ENCODE measurements at regions not wholly inside any gene's neighbourhood (a gene's known extent, or its start where the extent isn't known, plus 50 kb on each side); places are given as distances from the start of the nearest gene placed in this dataset.
"Not testable (repeated sequence)": the region's sequence is repeated elsewhere in the genome, so short reads cannot be mapped to it uniquely, and the experiment has no call there.

DNA sequence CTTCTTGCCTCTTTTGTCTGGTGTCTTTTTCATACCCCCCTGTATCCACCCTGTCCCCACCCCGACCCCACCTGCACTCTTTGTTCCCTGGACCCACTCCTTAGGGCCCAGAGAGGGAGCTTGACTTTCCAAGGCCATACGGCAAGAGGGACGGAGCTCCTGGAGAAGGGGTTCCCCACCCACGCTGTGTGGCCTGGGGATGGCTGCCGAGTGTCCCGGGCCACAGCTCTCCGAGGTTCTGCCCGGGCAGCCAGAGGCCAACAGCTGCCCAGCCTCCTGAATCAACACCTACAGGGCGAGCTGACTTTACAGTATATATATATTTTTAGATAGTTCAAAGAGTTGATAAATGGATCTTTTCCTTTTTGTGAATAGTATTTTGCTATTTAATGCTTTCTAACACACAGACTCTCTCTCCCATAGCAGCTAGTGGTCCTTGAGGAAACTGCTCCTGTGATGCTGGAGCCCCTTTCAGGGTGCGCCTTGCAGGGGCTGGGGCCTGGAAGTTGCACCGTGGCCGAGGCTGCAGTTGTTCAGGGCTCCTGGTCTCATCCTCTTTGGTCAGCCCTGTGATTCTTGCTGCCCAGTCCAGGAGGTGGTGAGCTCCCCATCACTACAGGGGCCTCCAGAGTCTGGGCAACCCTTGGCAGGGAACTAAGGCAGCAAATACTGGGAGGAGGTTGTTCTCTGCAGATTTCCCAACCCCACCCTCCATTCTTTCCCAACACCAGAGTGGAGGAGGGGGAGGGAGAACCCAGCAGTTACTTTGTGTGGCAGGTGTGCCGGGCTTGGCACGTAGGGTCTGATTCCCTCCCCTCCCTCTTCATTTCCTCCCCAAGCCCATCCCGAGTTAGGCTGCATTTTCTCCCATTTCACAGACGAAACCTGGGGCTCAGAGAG lies 321.6 kb downstream of the PTPRU start:
- TF ChIP-seq POU2F2 (IDR thresholded peaks at IDR 0.05; ENCODE audit: low read depth, low read length) (no peak), SPI1 (IDR thresholded peaks at IDR 0.05; ENCODE audit: low read depth, low read length) (no peak), PAX5 (IDR thresholded peaks at IDR 0.05; ENCODE audit: insufficient read depth, low read length, severe bottlenecking) (no peak)
- no peak for FAIRE-seq
- DNase-seq (ENCODE audit: insufficient read length, low spot score): no peak

GRCh38 chr1:29557066-29557465 lies 320.7 kb downstream of the PTPRU start:
- no peak for TF ChIP-seq PAX5 (IDR thresholded peaks at IDR 0.05; ENCODE audit: insufficient read depth, low read length, severe bottlenecking)
- no peak for TF ChIP-seq POLR2A (IDR thresholded peaks at IDR 0.05; ENCODE audit: low read depth, low read length)
- TF ChIP-seq TAF1 (IDR thresholded peaks at IDR 0.05; ENCODE audit: low read depth, low read length): no peak
- no peak for TF ChIP-seq POLR2AphosphoS5 (IDR thresholded peaks at IDR 0.05; ENCODE audit: low read depth, low read length)
- TF ChIP-seq POU2F2 (IDR thresholded peaks at IDR 0.05; ENCODE audit: low read depth, low read length): no peak
- TF ChIP-seq SPI1 (IDR thresholded peaks at IDR 0.05; ENCODE audit: low read depth, low read length): no peak
- FAIRE-seq (no peak), DNase-seq (ENCODE audit: insufficient read length, low spot score) (no peak)

DNA sequence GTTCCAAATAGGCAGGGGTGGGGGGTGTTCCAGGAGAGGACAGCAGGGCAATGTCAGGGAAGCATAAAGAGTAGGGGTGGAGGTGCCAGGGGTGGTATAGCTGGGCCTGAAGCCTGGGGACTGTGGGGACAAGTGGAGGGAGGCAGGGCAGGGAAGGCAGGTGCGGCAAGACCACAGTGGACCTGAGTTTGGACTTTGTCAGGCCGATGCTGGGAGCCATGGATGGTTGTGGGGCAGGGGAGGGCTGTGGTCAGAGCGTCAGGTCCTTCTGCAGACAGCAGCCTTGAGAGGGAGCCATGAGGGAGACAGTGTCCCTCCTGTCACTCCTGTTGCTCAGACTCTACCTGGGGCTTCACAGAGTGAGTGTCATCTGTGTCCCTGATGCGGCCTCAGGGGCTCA lies 320.3 kb downstream of the PTPRU start:
- no peak for FAIRE-seq
- no peak for TF ChIP-seq POU2F2 (IDR thresholded peaks at IDR 0.05; ENCODE audit: low read depth, low read length)
- no peak for TF ChIP-seq TAF1 (IDR thresholded peaks at IDR 0.05; ENCODE audit: low read depth, low read length)
- TF ChIP-seq PAX5 (IDR thresholded peaks at IDR 0.05; ENCODE audit: insufficient read depth, low read length, severe bottlenecking): no peak
- TF ChIP-seq POLR2AphosphoS5 (IDR thresholded peaks at IDR 0.05; ENCODE audit: low read depth, low read length): no peak
- no peak for TF ChIP-seq SPI1 (IDR thresholded peaks at IDR 0.05; ENCODE audit: low read depth, low read length)
- TF ChIP-seq POLR2A (IDR thresholded peaks at IDR 0.05; ENCODE audit: low read depth, low read length): no peak
- DNase-seq (ENCODE audit: insufficient read length, low spot score): no peak

GRCh38 chr1:29555043-29555620 lies 318.8 kb downstream of the PTPRU start:
- FAIRE-seq: no peak
- no peak for DNase-seq (ENCODE audit: insufficient read length, low spot score)
- TF ChIP-seq TAF1 (IDR thresholded peaks at IDR 0.05; ENCODE audit: low read depth, low read length): no peak
- no peak for TF ChIP-seq POLR2A (IDR thresholded peaks at IDR 0.05; ENCODE audit: low read depth, low read length)
- TF ChIP-seq SPI1 (IDR thresholded peaks at IDR 0.05; ENCODE audit: low read depth, low read length): no peak
- TF ChIP-seq PAX5 (IDR thresholded peaks at IDR 0.05; ENCODE audit: insufficient read depth, low read length, severe bottlenecking): no peak

DNA sequence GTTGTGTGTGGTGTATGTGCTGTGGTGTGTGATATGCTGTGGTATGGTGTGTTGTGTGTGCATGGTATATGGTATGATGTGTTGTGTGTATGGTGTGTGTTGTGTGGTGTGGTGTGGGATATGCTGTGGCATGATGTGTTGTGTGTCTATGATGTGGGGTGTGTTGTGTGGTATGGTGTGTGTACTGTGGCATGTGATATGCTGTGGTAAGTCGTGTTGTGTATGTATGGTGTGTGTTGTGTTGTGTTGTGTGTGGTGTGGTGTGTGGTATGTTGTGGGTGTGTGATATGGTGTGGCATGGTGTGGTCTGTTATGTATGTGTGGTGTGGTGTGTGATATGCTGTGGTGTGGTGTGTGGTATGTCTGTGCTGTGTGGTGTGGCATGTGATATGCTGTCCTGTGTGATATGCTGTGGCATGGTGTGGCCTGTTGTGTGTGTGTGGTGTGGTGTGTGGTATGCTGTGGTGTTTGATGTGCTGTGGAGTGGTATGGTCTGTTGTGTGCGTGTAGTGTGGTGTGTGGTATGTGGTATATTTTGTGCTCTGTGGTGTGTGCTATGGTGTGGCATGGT lies 318.0 kb downstream of the PTPRU start:
- TF ChIP-seq POLR2A (IDR thresholded peaks at IDR 0.05; ENCODE audit: low read depth, low read length): no peak
- TF ChIP-seq SPI1 (IDR thresholded peaks at IDR 0.05; ENCODE audit: low read depth, low read length): no peak
- no peak for TF ChIP-seq POU2F2 (IDR thresholded peaks at IDR 0.05; ENCODE audit: low read depth, low read length)
- TF ChIP-seq POLR2AphosphoS5 (IDR thresholded peaks at IDR 0.05; ENCODE audit: low read depth, low read length): no peak
- TF ChIP-seq TAF1 (IDR thresholded peaks at IDR 0.05; ENCODE audit: low read depth, low read length): no peak
- no peak for TF ChIP-seq PAX5 (IDR thresholded peaks at IDR 0.05; ENCODE audit: insufficient read depth, low read length, severe bottlenecking)
- DNase-seq (ENCODE audit: insufficient read length, low spot score): no peak
- no peak for FAIRE-seq

GRCh38 chr1:29551123-29551936 lies 315.0 kb downstream of the PTPRU start:
- TF ChIP-seq SPI1 (IDR thresholded peaks at IDR 0.05; ENCODE audit: low read depth, low read length) (no peak), POLR2AphosphoS5 (IDR thresholded peaks at IDR 0.05; ENCODE audit: low read depth, low read length) (no peak), POU2F2 (IDR thresholded peaks at IDR 0.05; ENCODE audit: low read depth, low read length) (no peak), POLR2A (IDR thresholded peaks at IDR 0.05; ENCODE audit: low read depth, low read length) (no peak), PAX5 (IDR thresholded peaks at IDR 0.05; ENCODE audit: insufficient read depth, low read length, severe bottlenecking) (no peak), TAF1 (IDR thresholded peaks at IDR 0.05; ENCODE audit: low read depth, low read length) (no peak)
- no peak for FAIRE-seq
- DNase-seq (ENCODE audit: insufficient read length, low spot score): no peak

DNA sequence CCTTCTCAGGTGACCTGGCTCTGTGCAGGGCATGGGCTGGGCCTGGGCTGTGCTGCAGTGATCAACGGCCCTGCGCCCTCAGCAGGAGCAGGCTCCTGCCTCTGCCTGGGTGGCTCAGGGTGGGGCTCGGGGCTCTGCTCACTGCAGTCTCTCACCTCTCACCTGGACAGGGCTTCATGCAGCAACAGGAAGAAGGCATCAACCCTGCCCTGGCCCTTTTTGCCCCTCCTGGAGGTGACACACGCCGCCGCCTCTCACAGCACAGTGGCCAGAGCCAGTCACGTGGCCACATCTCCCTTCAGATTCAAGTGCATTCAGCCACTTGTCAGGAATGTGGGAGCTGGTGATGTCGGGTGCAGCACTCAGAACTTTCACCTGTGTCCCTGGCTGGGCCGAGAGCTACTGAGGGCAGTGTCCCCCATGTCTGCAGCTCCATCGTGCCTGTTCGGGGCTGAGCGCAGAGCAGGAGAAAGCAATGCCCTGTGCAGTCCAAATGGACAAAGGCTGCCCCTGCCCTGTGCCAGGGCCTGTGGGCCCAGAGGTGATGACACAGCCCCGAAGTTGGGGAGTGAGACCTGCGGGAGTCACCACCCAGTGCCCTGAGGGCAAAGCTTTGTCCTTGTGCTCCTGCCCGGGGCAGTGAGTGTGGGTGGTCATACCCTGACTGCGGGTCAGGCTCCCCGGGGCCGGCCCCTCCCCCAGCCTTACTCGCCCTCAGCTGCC lies 314.0 kb downstream of the PTPRU start:
- TF ChIP-seq SPI1 (IDR thresholded peaks at IDR 0.05; ENCODE audit: low read depth, low read length): no peak
- no peak for TF ChIP-seq POU2F2 (IDR thresholded peaks at IDR 0.05; ENCODE audit: low read depth, low read length)
- TF ChIP-seq TAF1 (IDR thresholded peaks at IDR 0.05; ENCODE audit: low read depth, low read length): no peak
- no peak for TF ChIP-seq PAX5 (IDR thresholded peaks at IDR 0.05; ENCODE audit: insufficient read depth, low read length, severe bottlenecking)
- DNase-seq (ENCODE audit: insufficient read length, low spot score) (no peak), FAIRE-seq (no peak)

DNA sequence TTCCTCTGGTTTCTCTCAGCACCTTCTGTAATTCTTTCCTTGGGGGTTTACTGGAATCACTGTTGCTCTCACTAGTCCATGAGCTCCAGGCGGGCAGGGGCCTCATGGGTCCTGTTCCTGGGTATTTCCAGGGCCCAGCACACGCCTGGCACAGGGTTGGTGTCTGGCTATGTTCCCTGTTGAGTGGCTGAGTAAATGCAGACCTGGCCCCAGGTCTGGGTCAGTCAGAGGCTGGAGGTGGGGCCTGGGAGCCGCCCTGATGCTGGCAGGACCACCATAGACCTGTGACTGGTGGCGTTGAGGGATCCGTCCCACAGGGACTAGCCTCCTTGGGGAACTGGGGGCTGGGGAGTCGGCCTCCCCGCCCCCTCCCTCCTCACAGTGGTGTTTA lies 313.4 kb downstream of the PTPRU start:
- DNase-seq (ENCODE audit: insufficient read length, low spot score); FAIRE-seq: not testable (repeated sequence)

GRCh38 chr1:29549001-29549400 lies 312.7 kb downstream of the PTPRU start:
- no peak for TF ChIP-seq POLR2A (IDR thresholded peaks at IDR 0.05; ENCODE audit: low read depth, low read length)
- no peak for TF ChIP-seq TAF1 (IDR thresholded peaks at IDR 0.05; ENCODE audit: low read depth, low read length)
- TF ChIP-seq SPI1 (IDR thresholded peaks at IDR 0.05; ENCODE audit: low read depth, low read length): no peak
- no peak for TF ChIP-seq POLR2AphosphoS5 (IDR thresholded peaks at IDR 0.05; ENCODE audit: low read depth, low read length)
- no peak for TF ChIP-seq PAX5 (IDR thresholded peaks at IDR 0.05; ENCODE audit: insufficient read depth, low read length, severe bottlenecking)
- TF ChIP-seq POU2F2 (IDR thresholded peaks at IDR 0.05; ENCODE audit: low read depth, low read length): no peak
- FAIRE-seq (no peak), DNase-seq (ENCODE audit: insufficient read length, low spot score) (no peak)
